NT2/D1 (cell line): ENCODE measurements at regions not wholly inside any gene's neighbourhood (a gene's known extent, or its start where the extent isn't known, plus 50 kb on each side); places are given as distances from the start of the nearest gene placed in this dataset.

Source experiments
- SUZ12 ChIP-seq: IDR thresholded peaks from 2 replicates; pipeline ENCODE4 v1.6.1; 2011; ENCODE audit not compliant: insufficient read length, insufficient read depth; ENCODE audit errors: extremely low read depth
- YY1 ChIP-seq: IDR thresholded peaks from 2 replicates; pipeline ENCODE4 v1.6.1; 2011; ENCODE audit not compliant: insufficient read length, insufficient read depth
- ZNF274 ChIP-seq: IDR thresholded peaks from 2 replicates; pipeline ENCODE4 v1.6.1; 2011; ENCODE audit warnings: mild to moderate bottlenecking, low read depth, low read length

DNA sequence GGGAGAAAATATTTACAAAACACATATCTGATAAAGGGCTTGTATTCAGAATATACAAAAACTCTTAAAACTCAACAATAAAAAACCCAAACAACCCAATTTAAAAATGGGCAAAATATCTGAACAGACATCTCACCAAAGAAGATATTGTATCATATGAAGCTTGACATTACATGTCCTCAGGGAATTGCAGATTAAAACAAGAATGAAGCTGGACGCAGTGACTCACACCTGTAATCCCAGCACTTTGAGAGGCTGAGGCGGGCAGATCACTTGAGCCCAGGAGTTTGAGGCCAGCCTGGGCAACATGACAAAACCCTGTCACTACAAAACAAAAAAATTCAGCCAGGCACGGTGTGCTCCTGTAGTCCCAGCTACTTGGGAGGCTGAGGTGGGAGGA is 135.4 kb upstream of the AKIRIN2 start:
- TF ChIP-seq ZNF274 (no peak), YY1 (no peak), SUZ12 (no peak)
